Inflammatory macrophage treated with lipopolysaccharide for 1 hour (primary cell): ENCODE measurements at regions not wholly inside any gene's neighbourhood (a gene's known extent, or its start where the extent isn't known, plus 50 kb on each side); places are given as distances from the start of the nearest gene placed in this dataset.
"Not testable (repeated sequence)": the region's sequence is repeated elsewhere in the genome, so short reads cannot be mapped to it uniquely, and the experiment has no call there.

Experiments used
- DNase-seq, 2 donors: peaks; one replicate each; pipeline ENCODE4 v3.0.0-alpha.2; 2020 to 2022

GRCh38 chr5:98158440-98158839 is 615.0 kb upstream of the RGMB start:
- no peak for DNase-seq

GRCh38 chr5:98163796-98164493 is 609.5 kb upstream of the RGMB start:
- DNase-seq: no peak

- DNase-seq: no peak
These were observed 604.6 kb upstream of the RGMB start for GRCh38 chr5:98168871-98169270.

- DNase-seq: no peak
These were observed 602.5 kb upstream of the RGMB start for GRCh38 chr5:98170994-98171393.

- DNase-seq: no peak
These were observed 600.1 kb upstream of the RGMB start for GRCh38 chr5:98173334-98173733.

GRCh38 chr5:98175474-98175873 is 598.0 kb upstream of the RGMB start:
- no peak for DNase-seq

GRCh38 chr5:98179791-98180755 is 593.4 kb upstream of the RGMB start:
- DNase-seq: no peak

- DNase-seq: no peak
These were observed 587.3 kb upstream of the RGMB start for GRCh38 chr5:98186128-98186527.

- no peak for DNase-seq
These were observed 585.5 kb upstream of the RGMB start for GRCh38 chr5:98187945-98188344.

GRCh38 chr5:98190344-98190743 is 583.1 kb upstream of the RGMB start:
- DNase-seq: not testable (repeated sequence)

GRCh38 chr5:98193921-98194760 is 579.3 kb upstream of the RGMB start:
- no peak for DNase-seq

GRCh38 chr5:98200726-98201541 is 572.5 kb upstream of the RGMB start:
- no peak for DNase-seq

GRCh38 chr5:98204798-98205197 is 568.7 kb upstream of the RGMB start:
- no peak for DNase-seq

- DNase-seq: no peak
These were observed 567.6 kb upstream of the RGMB start for GRCh38 chr5:98205691-98206461.

GRCh38 chr5:98206566-98206965 is 566.9 kb upstream of the RGMB start:
- no peak for DNase-seq

GRCh38 chr5:98209418-98209817 is 564.0 kb upstream of the RGMB start:
- DNase-seq: no peak

- no peak for DNase-seq
These were observed 559.0 kb upstream of the RGMB start for GRCh38 chr5:98214240-98215051.

GRCh38 chr5:98217138-98217537 is 556.3 kb upstream of the RGMB start:
- DNase-seq: no peak

GRCh38 chr5:98218838-98219237 is 554.6 kb upstream of the RGMB start:
- no peak for DNase-seq

GRCh38 chr5:98227489-98227888 is 546.0 kb upstream of the RGMB start:
- no peak for DNase-seq

GRCh38 chr5:98231089-98231488 is 542.4 kb upstream of the RGMB start:
- no peak for DNase-seq
